Nephron (organoid): ENCODE measurements at regions not wholly inside any gene's neighbourhood (a gene's known extent, or its start where the extent isn't known, plus 50 kb on each side); places are given as distances from the start of the nearest gene placed in this dataset.
A peak's percentile ranks its signal among the peaks of the same experiment; 100 is the strongest.

Source experiments
- H3K27ac Mint-ChIP-seq, 3 experiments: 2 replicates each; pipeline ENCODE4 v1.8.0; 2020; ENCODE audit warnings: mixed read lengths in 3 of 3, mild to moderate bottlenecking in 2 of 3, moderate library complexity in 1 of 3
- H3K27me3 Mint-ChIP-seq: 2 replicates; pipeline ENCODE4 v1.8.0; 2021; ENCODE audit warnings: low read depth, mild to moderate bottlenecking, moderate library complexity, mixed read lengths
- H3K36me3 Mint-ChIP-seq: 2 replicates; pipeline ENCODE4 v1.8.0; 2020; ENCODE audit warnings: low read depth, mixed read lengths
- H3K4me1 Mint-ChIP-seq: 2 replicates; pipeline ENCODE4 v1.8.0; 2020; ENCODE audit warnings: mixed read lengths
- H3K4me3 Mint-ChIP-seq, 3 experiments: 2 replicates each; pipeline ENCODE4 v1.8.0; 2020; ENCODE audit warnings: mild to moderate bottlenecking in 3 of 3, mixed read lengths in 3 of 3, moderate library complexity in 2 of 3
- H3K9me3 Mint-ChIP-seq: 2 replicates; pipeline ENCODE4 v1.8.0; 2020; ENCODE audit warnings: mixed read lengths
- CTCF ChIP-seq, 3 experiments: fragments of 200-600 bp; sonication (generic); IDR thresholded peaks; one replicate each; pipeline ENCODE4 v1.5.0; 2021; ENCODE audit warnings: antibody characterized with exemption in 3 of 3; ENCODE audit not compliant: unreplicated experiment in 3 of 3

- Mint-ChIP-seq H3K4me1 (peaks cover 5% of the 10 kb centered on the region), H3K36me3 (no peaks in the 10 kb centered on the region), H3K9me3 (no peaks in the 10 kb centered on the region), H3K27me3 (peaks cover 6% of the 10 kb centered on the region), H3K27ac (no peak overlapping the region), H3K4me3 (no peak overlapping the region)
- no peak for TF ChIP-seq CTCF (IDR thresholded peaks at IDR 0.05; ENCODE audit: unreplicated experiment in 3 of 3)
Observed at GRCh38 chr2:221276033-221276432, 296.1 kb downstream of the EPHA4 start.

- no peak for TF ChIP-seq CTCF (IDR thresholded peaks at IDR 0.05; ENCODE audit: unreplicated experiment in 3 of 3)
- peaks cover 5% of the 10 kb centered on the region for H3K4me1 Mint-ChIP-seq
- H3K36me3 Mint-ChIP-seq: no peaks in the 10 kb centered on the region
- no peak overlapping the region for H3K27ac Mint-ChIP-seq
- H3K27me3 Mint-ChIP-seq: peaks cover 6% of the 10 kb centered on the region
- H3K9me3 Mint-ChIP-seq: no peaks in the 10 kb centered on the region
- no peak overlapping the region for H3K4me3 Mint-ChIP-seq
Observed at GRCh38 chr2:221276601-221277000, 295.5 kb downstream of the EPHA4 start.

DNA sequence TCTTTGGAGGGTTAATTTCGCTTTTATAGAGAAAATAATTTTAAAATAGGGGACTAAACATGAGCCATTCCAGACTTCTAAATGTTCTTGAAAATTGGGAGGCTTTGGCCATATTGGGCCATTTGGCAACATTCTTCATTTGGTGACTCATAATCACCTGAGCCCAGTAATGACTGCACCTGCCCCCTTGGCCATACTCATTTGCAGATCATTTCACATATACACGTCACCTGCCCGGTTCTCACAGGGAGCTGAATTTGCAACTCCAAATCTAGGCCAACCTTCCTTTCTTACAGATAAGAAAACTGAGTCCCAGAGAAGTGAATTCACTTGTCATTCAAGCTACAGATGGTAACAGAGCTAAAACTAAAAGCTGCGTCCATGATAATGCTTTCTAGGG, 289.7 kb downstream of the EPHA4 start:
- H3K9me3 Mint-ChIP-seq: no peaks in the 10 kb centered on the region
- TF ChIP-seq CTCF (IDR thresholded peaks at IDR 0.05; ENCODE audit: unreplicated experiment in 3 of 3): no peak
- H3K4me1 Mint-ChIP-seq: peaks cover 10% of the 10 kb centered on the region
- no peak overlapping the region for H3K27ac Mint-ChIP-seq
- H3K4me3 Mint-ChIP-seq: no peak overlapping the region
- H3K27me3 Mint-ChIP-seq: no peaks in the 10 kb centered on the region
- H3K36me3 Mint-ChIP-seq: no peaks in the 10 kb centered on the region

GRCh38 chr2:221283896-221284545, 288.1 kb downstream of the EPHA4 start:
- Mint-ChIP-seq H3K36me3 (no peaks in the 10 kb centered on the region), H3K4me1 (peaks cover 10% of the 10 kb centered on the region), H3K4me3 (no peak overlapping the region), H3K27ac (no peak overlapping the region), H3K27me3 (no peaks in the 10 kb centered on the region), H3K9me3 (no peaks in the 10 kb centered on the region)
- no peak for TF ChIP-seq CTCF (IDR thresholded peaks at IDR 0.05; ENCODE audit: unreplicated experiment in 3 of 3)

GRCh38 chr2:221285148-221285547, 287.0 kb downstream of the EPHA4 start:
- Mint-ChIP-seq H3K27ac (peak overlapping the region in 1 of 3 experiments; percentile 2), H3K4me3 (no peak overlapping the region), H3K4me1 (peaks cover 10% of the 10 kb centered on the region), H3K27me3 (no peaks in the 10 kb centered on the region), H3K36me3 (no peaks in the 10 kb centered on the region), H3K9me3 (no peaks in the 10 kb centered on the region)
- no peak for TF ChIP-seq CTCF (IDR thresholded peaks at IDR 0.05; ENCODE audit: unreplicated experiment in 3 of 3)

DNA sequence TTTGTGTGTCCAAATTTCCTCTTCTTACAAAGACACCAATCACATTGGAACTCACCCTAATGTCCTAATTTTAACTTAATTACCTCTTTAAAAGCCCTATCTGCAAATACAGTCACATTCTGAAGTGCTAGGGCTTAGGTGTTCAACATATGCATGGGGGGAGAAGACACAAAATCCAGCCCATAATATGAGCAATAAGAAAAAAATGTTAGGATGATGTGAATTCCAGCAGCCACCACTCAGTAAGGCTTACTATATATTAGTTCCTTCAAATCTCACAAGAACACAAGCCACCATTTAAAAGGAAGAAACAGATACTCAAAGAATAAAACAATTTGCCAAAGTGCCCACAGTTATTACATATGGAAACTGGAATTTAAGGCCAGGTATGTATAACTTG, 285.7 kb downstream of the EPHA4 start:
- no peaks in the 10 kb centered on the region for H3K27me3 Mint-ChIP-seq
- no peak for TF ChIP-seq CTCF (IDR thresholded peaks at IDR 0.05; ENCODE audit: unreplicated experiment in 3 of 3)
- H3K9me3 Mint-ChIP-seq: no peaks in the 10 kb centered on the region

More for the DNA sequence above, 285.7 kb downstream of the EPHA4 start:
- Mint-ChIP-seq H3K27ac (no peak overlapping the region), H3K4me3 (no peak overlapping the region), H3K36me3 (no peaks in the 10 kb centered on the region), H3K4me1 (peaks cover 10% of the 10 kb centered on the region)
